H9 (cell line): ENCODE measurements at regions not wholly inside any gene's neighbourhood (a gene's known extent, or its start where the extent isn't known, plus 50 kb on each side); places are given as distances from the start of the nearest gene placed in this dataset.

Experiments
- DNase-seq: peaks from one replicate; pipeline ENCODE4 v3.0.0-alpha.2; 2017
- H2AFZ ChIP-seq: one replicate; pipeline ENCODE4 v1.6.1; 2013; ENCODE audit warnings: mild to moderate bottlenecking, low read length, control low read depth, moderate library complexity
- H2AK5ac ChIP-seq: 2 replicates; pipeline ENCODE4 v1.6.1; 2013; ENCODE audit warnings: low read length, control low read depth, mixed read lengths; ENCODE audit not compliant: insufficient read length
- H2BK120ac ChIP-seq: one replicate; pipeline ENCODE4 v1.6.1; 2013; ENCODE audit warnings: low read depth, mild to moderate bottlenecking, low read length, control low read depth, inconsistent platforms; ENCODE audit not compliant: poor library complexity, severe bottlenecking
- H2BK12ac ChIP-seq: 2 replicates; pipeline ENCODE4 v1.6.1; 2013; ENCODE audit warnings: low read length, control low read depth, mixed read lengths, low read depth; ENCODE audit not compliant: insufficient read length
- H2BK15ac ChIP-seq: 2 replicates; pipeline ENCODE4 v1.6.1; 2013; ENCODE audit warnings: low read depth, low read length, control low read depth
- H2BK20ac ChIP-seq: one replicate; pipeline ENCODE4 v1.6.1; 2013; ENCODE audit warnings: low read depth, mild to moderate bottlenecking, low read length, control low read depth, inconsistent platforms; ENCODE audit not compliant: poor library complexity, severe bottlenecking
- H2BK5ac ChIP-seq: 2 replicates; pipeline ENCODE4 v1.6.1; 2013; ENCODE audit warnings: low read length, control low read depth, mixed read lengths; ENCODE audit not compliant: insufficient read length
- H3K14ac ChIP-seq: 2 replicates; pipeline ENCODE4 v1.6.1; 2013; ENCODE audit warnings: low read length, control low read depth; ENCODE audit not compliant: insufficient read depth
- H3K18ac ChIP-seq: 2 replicates; pipeline ENCODE4 v1.6.1; 2013; ENCODE audit warnings: low read depth, mild to moderate bottlenecking, mixed read lengths, low read length, control low read depth; ENCODE audit not compliant: insufficient read length
- H3K23ac ChIP-seq: 2 replicates; pipeline ENCODE4 v1.6.1; 2013; ENCODE audit warnings: low read length, control low read depth, mixed read lengths, low read depth; ENCODE audit not compliant: insufficient read length
- H3K23me2 ChIP-seq: 2 replicates; pipeline ENCODE4 v1.6.1; 2013; ENCODE audit warnings: low read depth, mild to moderate bottlenecking, mixed read lengths, low read length, control low read depth; ENCODE audit not compliant: insufficient read length, poor library complexity, severe bottlenecking
- H3K27ac ChIP-seq: 2 replicates; pipeline ENCODE4 v1.5.1; 2013; ENCODE audit warnings: low read length, control low read depth, mixed read lengths, low read depth; ENCODE audit not compliant: insufficient read length
- H3K27me3 ChIP-seq: 2 replicates; pipeline ENCODE4 v1.6.1; 2013; ENCODE audit warnings: low read length, control low read depth, inconsistent platforms; ENCODE audit not compliant: insufficient read depth
- H3K4ac ChIP-seq: 2 replicates; pipeline ENCODE4 v1.6.1; 2013; ENCODE audit warnings: low read depth, mild to moderate bottlenecking, control low read depth, inconsistent platforms, low read length, moderate library complexity
- H3K4me1 ChIP-seq: 2 replicates; pipeline ENCODE4 v1.6.1; 2013; ENCODE audit warnings: low read length, control low read depth, inconsistent platforms; ENCODE audit not compliant: insufficient read depth
- H3K4me2 ChIP-seq: 2 replicates; pipeline ENCODE4 v1.6.1; 2013; ENCODE audit warnings: low read length, control low read depth, mixed read lengths; ENCODE audit not compliant: insufficient read length, insufficient read depth
- H3K56ac ChIP-seq: 2 replicates; pipeline ENCODE4 v1.6.1; 2013; ENCODE audit warnings: low read depth, mild to moderate bottlenecking, mixed read lengths, low read length, control low read depth; ENCODE audit not compliant: insufficient read length
- H3K79me1 ChIP-seq: 2 replicates; pipeline ENCODE4 v1.6.1; 2013; ENCODE audit warnings: low read depth, mild to moderate bottlenecking, moderate library complexity, low read length, control low read depth, inconsistent platforms; ENCODE audit not compliant: insufficient read depth, poor library complexity, severe bottlenecking
- H3K79me2 ChIP-seq: 2 replicates; pipeline ENCODE4 v1.6.1; 2013; ENCODE audit warnings: low read length, control low read depth, inconsistent platforms; ENCODE audit not compliant: insufficient read depth
- H3K9ac ChIP-seq: 2 replicates; pipeline ENCODE4 v1.6.1; 2013; ENCODE audit warnings: low read length, control low read depth, mixed read lengths; ENCODE audit not compliant: insufficient read length; ENCODE audit errors: extremely low read depth
- H3K9me3 ChIP-seq: one replicate; pipeline ENCODE4 v1.6.1; 2013; ENCODE audit warnings: low read depth, low read length, inconsistent platforms; ENCODE audit not compliant: control insufficient read depth
- H3T11ph ChIP-seq: one replicate; pipeline ENCODE4 v1.6.1; 2013; ENCODE audit warnings: mild to moderate bottlenecking, low read length, control low read depth, inconsistent platforms
- H4K20me1 ChIP-seq: one replicate; pipeline ENCODE4 v1.6.1; 2013; ENCODE audit not compliant: control insufficient read depth, insufficient read length, insufficient read depth
- H4K5ac ChIP-seq: 2 replicates; pipeline ENCODE4 v1.6.1; 2013; ENCODE audit warnings: low read depth, mild to moderate bottlenecking, mixed read lengths, low read length, control low read depth; ENCODE audit not compliant: insufficient read length
- H4K8ac ChIP-seq: replicated peaks from 2 replicates; pipeline ENCODE4 v1.6.1; 2013; ENCODE audit warnings: low read length, control low read depth, mixed read lengths, low read depth; ENCODE audit not compliant: insufficient read length
- H4K91ac ChIP-seq: 2 replicates; pipeline ENCODE4 v1.6.1; 2013; ENCODE audit warnings: low read depth, mild to moderate bottlenecking, moderate library complexity, mixed read lengths, low read length, control low read depth; ENCODE audit not compliant: insufficient read length
- H3K27ac Mint-ChIP-seq, 3 experiments: 2 replicates in 2 of 3; 3 replicates in 1 of 3; pipeline ENCODE4 v1.8.0; 2020 to 2021; ENCODE audit warnings: mixed read lengths in 3 of 3, mild to moderate bottlenecking in 1 of 3, moderate library complexity in 1 of 3
- H3K27me3 Mint-ChIP-seq: 2 replicates; pipeline ENCODE4 v1.8.0; 2021; ENCODE audit warnings: low read depth, mild to moderate bottlenecking, moderate library complexity, mixed read lengths
- H3K36me3 Mint-ChIP-seq, 3 experiments: 2 replicates in 2 of 3; 3 replicates in 1 of 3; pipeline ENCODE4 v1.8.0; 2020 to 2021; ENCODE audit warnings: low read depth in 3 of 3, mixed read lengths in 3 of 3; ENCODE audit not compliant: insufficient read depth in 1 of 3
- H3K4me1 Mint-ChIP-seq, 2 experiments: 2 replicates each; pipeline ENCODE4 v1.8.0; 2020; ENCODE audit warnings: mixed read lengths in 2 of 2
- H3K4me3 Mint-ChIP-seq, 2 experiments: 2 replicates in 1 of 2; 3 replicates in 1 of 2; pipeline ENCODE4 v1.8.0; 2020 to 2021; ENCODE audit warnings: mild to moderate bottlenecking in 2 of 2, mixed read lengths in 2 of 2, moderate library complexity in 1 of 2
- H3K9me3 Mint-ChIP-seq, 2 experiments: 2 replicates in 1 of 2; 3 replicates in 1 of 2; pipeline ENCODE4 v1.8.0; 2020; ENCODE audit warnings: mild to moderate bottlenecking in 2 of 2, mixed read lengths in 2 of 2, moderate library complexity in 1 of 2
- WGBS: extraction: QIAGEN DNeasy Blood & Tissue Kit; methylation state at CpG from one replicate; pipeline ENCODE4 v1.1.7; 2013; ENCODE audit warnings: missing lambda C conversion rate, low lambda C conversion rate, mixed read lengths; ENCODE audit not compliant: insufficient read length; ENCODE audit errors: extremely low coverage; 5-methylcytosine and 5-hydroxymethylcytosine counted together
- TF ChIP-seq, protein P1 (sequence below): fragments of 200-600 bp; sonication (generic); conservative IDR thresholded peaks from 3 replicates; pipeline ENCODE4 v1.8.0; 2021; ENCODE audit warnings: antibody characterized with exemption, mild to moderate bottlenecking

GRCh38 chr5:61823781-61824180 lies 482.2 kb upstream of the KIF2A start:
- no peak overlapping the region for H3K27ac ChIP-seq
- no peak overlapping the region for H3K14ac ChIP-seq
- H4K5ac ChIP-seq: no peak overlapping the region
- no peak overlapping the region for H4K8ac ChIP-seq
- H2AK5ac ChIP-seq: no peak overlapping the region
- Mint-ChIP-seq H3K4me3 (no peak overlapping the region), H3K27me3 (no peaks in the 10 kb centered on the region), H3K27ac (no peak overlapping the region), H3K4me1 (peaks cover 13 to 15% of the 10 kb centered on the region in 2 experiments), H3K9me3 (no peaks in the 10 kb centered on the region), H3K36me3 (no peaks in the 10 kb centered on the region; a peak in 1 of 7 replicates)
- no peak overlapping the region for H3K56ac ChIP-seq
- H3T11ph ChIP-seq: no peak overlapping the region
- H3K4me2 ChIP-seq: no peak overlapping the region
- H4K91ac ChIP-seq: no peak overlapping the region
- TF ChIP-seq, protein P1, sequence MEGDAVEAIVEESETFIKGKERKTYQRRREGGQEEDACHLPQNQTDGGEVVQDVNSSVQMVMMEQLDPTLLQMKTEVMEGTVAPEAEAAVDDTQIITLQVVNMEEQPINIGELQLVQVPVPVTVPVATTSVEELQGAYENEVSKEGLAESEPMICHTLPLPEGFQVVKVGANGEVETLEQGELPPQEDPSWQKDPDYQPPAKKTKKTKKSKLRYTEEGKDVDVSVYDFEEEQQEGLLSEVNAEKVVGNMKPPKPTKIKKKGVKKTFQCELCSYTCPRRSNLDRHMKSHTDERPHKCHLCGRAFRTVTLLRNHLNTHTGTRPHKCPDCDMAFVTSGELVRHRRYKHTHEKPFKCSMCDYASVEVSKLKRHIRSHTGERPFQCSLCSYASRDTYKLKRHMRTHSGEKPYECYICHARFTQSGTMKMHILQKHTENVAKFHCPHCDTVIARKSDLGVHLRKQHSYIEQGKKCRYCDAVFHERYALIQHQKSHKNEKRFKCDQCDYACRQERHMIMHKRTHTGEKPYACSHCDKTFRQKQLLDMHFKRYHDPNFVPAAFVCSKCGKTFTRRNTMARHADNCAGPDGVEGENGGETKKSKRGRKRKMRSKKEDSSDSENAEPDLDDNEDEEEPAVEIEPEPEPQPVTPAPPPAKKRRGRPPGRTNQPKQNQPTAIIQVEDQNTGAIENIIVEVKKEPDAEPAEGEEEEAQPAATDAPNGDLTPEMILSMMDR: no peak
- no peak overlapping the region for H2BK5ac ChIP-seq
- H3K79me1 ChIP-seq: no peaks in the 10 kb centered on the region
- H2BK120ac ChIP-seq: no peak overlapping the region
- H3K18ac ChIP-seq: no peak overlapping the region
- no CpG with 5 or more reads among the region's 2 CpGs for WGBS
- H2AFZ ChIP-seq: no peak overlapping the region
- no peak for DNase-seq
- H2BK15ac ChIP-seq: no peak overlapping the region
- H2BK20ac ChIP-seq: no peak overlapping the region
- no peak overlapping the region for H3K23ac ChIP-seq
- H3K9me3 ChIP-seq: no peaks in the 10 kb centered on the region
- H3K27me3 ChIP-seq: no peaks in the 10 kb centered on the region
- no peaks in the 10 kb centered on the region for H4K20me1 ChIP-seq
- no peak overlapping the region for H3K9ac ChIP-seq
- no peak overlapping the region for H2BK12ac ChIP-seq
- H3K4me1 ChIP-seq: no peaks in the 10 kb centered on the region
- no peaks in the 10 kb centered on the region for H3K79me2 ChIP-seq
- no peaks in the 10 kb centered on the region for H3K23me2 ChIP-seq
- no peak overlapping the region for H3K4ac ChIP-seq
